HG03064 (cell line): ENCODE measurements at regions not wholly inside any gene's neighbourhood (a gene's known extent, or its start where the extent isn't known, plus 50 kb on each side); places are given as distances from the start of the nearest gene placed in this dataset.
A peak's percentile ranks its signal among the peaks of the same experiment; 100 is the strongest.

Experiments used
- ATAC-seq: cut with Tn5 transposase; IDR thresholded peaks from one replicate; pipeline ENCODE4 v1.9.1; 2021; ENCODE audit warnings: low read depth; ENCODE audit not compliant: unreplicated experiment

GRCh38 chr6:102623201-102623600 lies 1229.7 kb downstream of the GRIK2 start:
- ATAC-seq, result no peak

GRCh38 chr6:102619585-102619984 lies 1226.1 kb downstream of the GRIK2 start:
- ATAC-seq, result no peak

GRCh38 chr6:102582569-102582968 lies 1189.1 kb downstream of the GRIK2 start:
- ATAC-seq, result no peak

DNA sequence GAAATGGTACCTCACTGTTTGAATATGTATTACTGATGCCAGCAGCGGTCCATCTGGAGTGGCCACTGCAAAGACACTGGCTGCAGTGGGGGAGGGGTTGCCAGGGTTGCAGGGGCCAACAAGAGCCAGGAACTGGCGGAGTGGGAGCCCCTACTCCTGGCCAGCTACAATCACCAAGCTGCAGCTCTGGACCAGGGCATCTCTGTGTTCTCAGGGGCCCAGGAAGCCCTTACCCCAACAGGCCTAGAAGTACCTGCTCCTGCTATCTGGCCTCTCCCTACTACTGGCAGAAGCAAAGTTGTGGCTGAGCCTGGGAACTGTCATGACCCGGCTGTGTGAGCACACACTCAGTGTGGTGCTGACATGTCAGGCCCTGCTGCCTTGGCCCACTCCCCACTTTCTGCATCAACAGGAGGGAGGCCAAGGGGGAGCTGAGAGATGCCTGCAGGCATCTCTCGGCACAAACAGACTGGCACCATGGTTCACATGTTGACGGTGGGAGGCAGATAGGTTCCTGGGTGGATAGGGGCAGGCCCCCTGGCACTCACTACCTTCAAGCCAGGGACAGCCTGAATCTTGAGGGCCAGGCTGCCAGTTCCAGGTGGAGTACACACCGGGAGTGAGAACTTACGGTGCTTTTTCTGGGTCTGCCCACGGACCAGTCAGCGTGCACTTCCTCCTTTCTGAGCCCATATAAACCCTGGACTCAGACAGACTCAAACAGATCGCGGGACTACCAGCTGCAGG lies 1188.0 kb downstream of the GRIK2 start:
- no peak for ATAC-seq

GRCh38 chr6:102571236-102571908 lies 1177.9 kb downstream of the GRIK2 start:
- ATAC-seq, result no peak

- ATAC-seq, result no peak
These were observed 1169.2 kb downstream of the GRIK2 start for GRCh38 chr6:102562713-102563112.

DNA sequence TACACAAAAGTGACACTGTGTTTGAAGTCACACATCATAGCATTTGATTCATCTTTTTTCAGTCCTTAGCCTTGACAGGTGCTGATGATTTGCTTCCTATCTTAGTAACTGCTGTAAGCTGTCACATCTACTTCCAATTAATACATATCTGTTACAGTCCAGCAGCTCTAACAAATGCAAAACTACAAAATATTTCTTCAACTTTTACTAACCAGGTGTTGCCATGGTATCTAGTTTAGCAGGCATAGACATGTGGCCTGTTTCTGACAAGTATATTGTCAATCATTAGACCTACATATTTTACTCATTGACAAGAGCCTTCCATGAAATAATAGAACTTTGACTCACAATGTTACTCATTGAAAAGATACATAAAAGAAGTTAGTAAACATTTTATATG lies 1159.7 kb downstream of the GRIK2 start:
- ATAC-seq, result no peak

GRCh38 chr6:102549221-102549874 lies 1155.8 kb downstream of the GRIK2 start:
- ATAC-seq, result no peak

GRCh38 chr6:102525336-102525735 lies 1131.8 kb downstream of the GRIK2 start:
- ATAC-seq, result no peak

GRCh38 chr6:102520966-102521365 lies 1127.5 kb downstream of the GRIK2 start:
- no peak for ATAC-seq

DNA sequence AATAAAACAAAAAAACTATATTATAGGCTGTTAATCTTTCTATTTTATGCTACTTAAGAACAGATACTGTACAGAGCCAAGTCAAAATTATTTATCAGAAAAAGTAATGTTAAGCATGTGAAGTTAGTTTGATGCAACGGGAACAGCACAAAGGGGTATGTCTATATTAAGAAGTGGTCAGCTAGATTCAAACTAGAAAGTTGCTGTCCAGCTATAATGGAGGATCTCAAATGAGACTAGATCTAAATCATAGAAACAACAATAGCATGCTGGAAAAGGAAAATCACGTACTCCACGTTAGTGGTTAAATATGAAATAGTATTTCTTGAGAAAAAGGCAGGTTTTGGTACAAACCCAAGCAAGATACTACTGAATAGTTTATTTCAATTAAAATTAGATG lies 1124.0 kb downstream of the GRIK2 start:
- ATAC-seq, result no peak

DNA sequence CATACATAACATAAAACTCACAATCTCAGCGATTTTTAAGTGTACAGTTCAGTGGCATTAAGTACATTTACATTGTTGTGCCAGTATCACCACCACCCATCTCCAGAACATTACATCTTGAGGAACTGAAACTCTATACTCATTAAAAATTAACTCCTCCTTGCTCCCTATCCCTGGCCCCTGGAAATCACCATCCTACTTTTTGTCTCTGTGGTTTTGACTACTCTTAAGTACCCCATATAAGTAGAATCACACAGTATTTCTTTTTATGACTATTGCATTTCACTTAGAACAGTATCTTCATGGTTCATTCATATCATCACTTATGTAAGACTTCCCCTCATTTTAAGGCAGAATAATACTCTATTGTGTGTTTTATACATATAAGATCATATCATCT lies 1108.1 kb downstream of the GRIK2 start:
- peak; percentile 67 for ATAC-seq

DNA sequence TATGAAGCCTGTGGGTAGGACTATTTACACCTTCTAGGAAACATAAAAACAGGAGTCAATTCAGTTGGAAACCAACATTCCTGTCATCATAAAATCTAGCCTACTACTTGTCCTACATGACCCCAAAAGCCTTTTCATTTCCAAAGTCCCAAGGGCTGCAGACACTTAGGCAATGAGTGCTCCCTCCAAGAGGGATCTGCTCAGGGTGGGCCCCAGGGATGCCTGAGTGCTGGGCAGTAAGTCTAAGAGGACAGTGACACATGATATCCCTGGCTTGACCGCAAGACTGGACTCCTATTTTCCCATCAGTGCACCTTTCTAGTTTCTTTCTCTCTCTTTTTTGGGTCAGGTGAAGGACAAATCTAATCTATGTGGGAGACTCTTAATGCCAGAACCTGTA lies 1101.3 kb downstream of the GRIK2 start:
- no peak for ATAC-seq

GRCh38 chr6:102493485-102493884 lies 1100.0 kb downstream of the GRIK2 start:
- ATAC-seq, result no peak

- no peak for ATAC-seq
These were observed 1095.2 kb downstream of the GRIK2 start for GRCh38 chr6:102488729-102489128.

DNA sequence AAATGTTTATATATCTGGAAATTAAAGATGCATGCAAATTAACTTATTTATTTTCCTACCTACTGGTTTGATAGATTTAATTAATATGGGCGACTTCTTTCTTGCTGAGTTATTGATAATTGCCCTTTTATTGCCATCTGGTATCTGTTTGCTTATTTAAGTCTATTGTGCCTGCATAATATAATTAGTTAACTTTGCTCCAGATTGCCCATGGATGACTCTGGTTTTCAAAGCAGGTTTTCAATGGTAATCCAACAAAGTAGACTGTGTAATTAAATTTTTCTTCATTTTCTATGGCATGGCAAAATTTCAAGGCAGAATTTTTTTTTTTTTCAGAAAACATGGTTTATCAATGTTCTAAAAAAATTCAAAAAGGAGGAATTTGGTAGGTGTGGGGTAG lies 1092.0 kb downstream of the GRIK2 start:
- no peak for ATAC-seq

DNA sequence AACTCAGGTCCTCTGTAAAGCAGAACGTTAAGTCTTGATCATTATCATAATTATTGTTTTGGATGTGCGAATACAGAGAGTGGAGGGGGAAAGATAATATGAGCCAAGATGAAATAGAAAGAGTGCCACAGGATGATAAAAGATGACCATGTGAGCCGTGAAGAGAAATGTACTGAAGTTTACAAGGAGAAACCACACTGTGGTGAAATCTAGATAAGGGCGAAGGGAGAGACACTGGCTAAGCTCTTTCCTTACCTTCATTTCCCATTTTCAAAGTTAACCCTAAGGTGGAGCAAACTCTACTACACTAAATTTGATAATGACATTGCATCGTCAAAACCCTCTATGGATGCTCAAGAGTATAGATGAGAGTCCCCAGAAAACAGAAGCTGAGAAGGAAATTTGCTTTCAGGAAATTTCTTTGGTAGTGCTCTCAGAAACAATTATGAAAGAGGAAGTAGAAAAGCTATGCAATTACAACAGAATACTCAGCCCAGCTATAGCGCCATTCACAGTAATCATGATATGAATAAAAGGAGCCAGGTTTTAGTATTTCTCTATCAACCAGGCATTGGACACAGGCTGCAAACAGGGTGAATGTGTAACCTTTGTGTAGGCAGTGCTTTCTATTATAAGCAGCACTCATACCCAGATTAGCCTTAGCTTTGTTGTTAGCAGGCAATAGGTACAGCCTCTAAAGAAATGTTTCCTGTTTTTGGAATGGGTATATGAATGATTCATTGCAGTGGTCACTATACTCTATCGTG lies 1080.7 kb downstream of the GRIK2 start:
- no peak for ATAC-seq

GRCh38 chr6:102458990-102459389 lies 1065.5 kb downstream of the GRIK2 start:
- no peak for ATAC-seq

GRCh38 chr6:102438171-102438570 lies 1044.7 kb downstream of the GRIK2 start:
- ATAC-seq, result no peak

DNA sequence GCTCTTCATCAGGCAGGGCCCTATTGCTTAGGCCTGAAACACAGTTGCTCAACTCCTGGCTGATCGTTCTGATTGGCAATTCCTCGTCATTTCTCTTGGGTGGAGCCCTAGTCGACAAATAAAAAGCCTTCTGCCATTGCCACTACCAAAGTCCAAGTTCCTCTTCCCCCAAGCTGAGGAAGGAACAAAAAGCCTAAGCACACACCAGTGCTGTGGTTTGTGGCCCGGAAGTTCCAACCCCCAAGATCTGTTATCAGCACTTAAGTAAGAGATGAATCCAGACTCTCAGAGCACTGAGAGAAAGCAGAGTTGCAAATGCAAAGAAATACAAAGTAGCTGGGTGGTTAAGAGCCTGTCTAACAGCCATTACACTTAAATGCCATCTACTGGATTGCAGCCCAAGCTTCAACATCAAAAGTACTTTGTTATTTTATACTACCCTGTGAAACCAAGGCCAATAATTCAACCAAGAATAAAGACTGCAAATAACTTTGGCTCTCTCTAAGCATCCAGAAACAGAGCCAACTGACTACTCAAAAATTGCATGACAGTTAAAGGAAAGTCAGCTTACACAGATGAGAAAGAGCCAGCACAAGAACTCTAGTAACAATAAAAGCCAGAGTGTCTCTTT lies 1024.0 kb downstream of the GRIK2 start:
- no peak for ATAC-seq

GRCh38 chr6:102415891-102416290 lies 1022.4 kb downstream of the GRIK2 start:
- no peak for ATAC-seq
